RKO (cell line): ENCODE measurements at regions not wholly inside any gene's neighbourhood (a gene's known extent, or its start where the extent isn't known, plus 50 kb on each side); places are given as distances from the start of the nearest gene placed in this dataset.
"Not testable (repeated sequence)": the region's sequence is repeated elsewhere in the genome, so short reads cannot be mapped to it uniquely, and the experiment has no call there.

Source experiments
- DNase-seq: peaks from one replicate; pipeline ENCODE4 v3.0.0-alpha.2; 2016; ENCODE audit warnings: low spot score

DNA sequence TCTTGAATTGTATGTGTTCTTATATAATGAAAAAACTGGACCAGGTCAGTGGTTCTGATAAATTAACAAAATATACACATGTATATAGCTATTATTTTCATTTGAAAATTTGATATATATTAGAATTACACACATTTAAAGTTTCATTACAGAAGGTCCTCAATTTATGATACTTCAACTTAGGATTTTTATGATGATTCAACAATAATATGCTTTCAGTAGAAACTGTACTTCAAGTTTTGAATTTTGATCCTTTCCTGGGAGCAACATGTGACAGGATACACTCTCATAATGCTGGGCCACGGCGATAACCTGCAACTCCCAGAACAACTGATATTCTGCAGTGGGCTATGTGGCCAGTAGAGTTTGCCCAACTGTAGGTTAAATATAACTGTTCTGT lies 344.7 kb downstream of the TAF11L14 start:
- no peak for DNase-seq

GRCh38 chr5:17982626-17983025 lies 348.4 kb downstream of the TAF11L14 start:
- DNase-seq, result not testable (repeated sequence)

- no peak for DNase-seq
Measured at GRCh38 chr5:17989036-17989435, 354.8 kb downstream of the TAF11L14 start.

- DNase-seq, result no peak
Measured at GRCh38 chr5:17989567-17990563, 355.6 kb downstream of the TAF11L14 start.

GRCh38 chr5:17991775-17992174 lies 357.5 kb downstream of the TAF11L14 start:
- DNase-seq, result no peak

- no peak for DNase-seq
Measured at GRCh38 chr5:17992291-17992690, 358.0 kb downstream of the TAF11L14 start.

GRCh38 chr5:17995997-17996396 lies 361.7 kb downstream of the TAF11L14 start:
- no peak for DNase-seq

GRCh38 chr5:17999858-18000257 lies 365.6 kb downstream of the TAF11L14 start:
- DNase-seq, result no peak

- DNase-seq, result no peak
Measured at GRCh38 chr5:18000744-18001143, 366.5 kb downstream of the TAF11L14 start.

DNA sequence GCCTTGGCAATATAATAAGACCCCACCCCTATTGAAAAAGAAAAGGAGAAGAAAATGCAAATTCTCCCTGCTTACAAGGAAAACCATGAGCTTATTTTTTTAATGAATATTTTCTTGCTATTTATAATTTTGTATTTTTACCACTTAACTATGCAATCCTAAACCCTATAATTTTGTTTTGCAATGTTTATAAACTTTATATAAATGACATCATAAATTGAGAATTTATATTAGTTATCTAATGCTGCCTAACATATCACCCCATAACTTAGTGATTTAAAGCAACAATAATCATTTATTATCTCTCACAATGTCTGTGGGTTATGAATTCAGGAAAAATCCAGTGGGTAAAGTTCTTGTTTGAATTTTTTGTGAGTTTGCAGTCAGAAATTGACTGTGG lies 369.1 kb downstream of the TAF11L14 start:
- DNase-seq, result no peak

DNA sequence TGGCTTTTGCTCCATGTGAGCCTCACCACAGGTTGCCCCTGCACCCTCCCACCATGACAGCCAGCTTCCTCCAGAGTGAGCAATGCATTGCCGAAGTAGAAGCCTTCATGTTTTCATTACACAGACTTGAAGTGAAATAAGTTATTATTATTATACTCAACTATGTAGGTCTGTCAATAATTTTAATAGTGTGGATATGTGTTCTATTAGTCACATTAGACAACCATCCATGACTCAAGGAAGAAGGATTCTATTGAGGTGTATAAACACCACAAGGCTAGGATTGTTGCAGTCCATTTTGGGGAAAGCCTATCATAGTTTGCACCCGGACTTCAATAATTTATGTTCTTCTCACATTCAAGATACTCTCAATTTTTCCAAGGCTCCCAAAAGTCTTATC lies 369.5 kb downstream of the TAF11L14 start:
- DNase-seq, result no peak

DNA sequence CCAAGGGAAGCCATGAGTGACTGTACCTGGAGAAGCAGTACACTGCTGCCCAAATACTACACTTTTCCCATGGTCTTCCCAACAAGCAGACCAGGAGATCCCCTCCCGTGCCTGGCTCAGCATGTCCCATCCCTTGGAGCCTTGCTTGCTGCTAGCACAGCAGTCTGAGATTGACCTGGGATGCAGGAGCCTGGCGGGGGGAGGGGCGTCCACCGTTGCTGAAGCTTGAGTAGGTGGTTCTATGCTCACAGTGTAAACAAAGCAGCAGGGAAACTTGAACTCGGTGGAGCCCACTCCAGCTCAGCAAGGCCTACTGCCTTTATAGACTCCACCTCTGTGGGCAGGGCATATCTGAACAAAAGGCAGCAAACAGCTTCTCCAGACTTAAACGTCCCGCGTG lies 372.0 kb downstream of the TAF11L14 start:
- DNase-seq, result not testable (repeated sequence)

GRCh38 chr5:18008940-18009339 lies 374.7 kb downstream of the TAF11L14 start:
- DNase-seq, result no peak

DNA sequence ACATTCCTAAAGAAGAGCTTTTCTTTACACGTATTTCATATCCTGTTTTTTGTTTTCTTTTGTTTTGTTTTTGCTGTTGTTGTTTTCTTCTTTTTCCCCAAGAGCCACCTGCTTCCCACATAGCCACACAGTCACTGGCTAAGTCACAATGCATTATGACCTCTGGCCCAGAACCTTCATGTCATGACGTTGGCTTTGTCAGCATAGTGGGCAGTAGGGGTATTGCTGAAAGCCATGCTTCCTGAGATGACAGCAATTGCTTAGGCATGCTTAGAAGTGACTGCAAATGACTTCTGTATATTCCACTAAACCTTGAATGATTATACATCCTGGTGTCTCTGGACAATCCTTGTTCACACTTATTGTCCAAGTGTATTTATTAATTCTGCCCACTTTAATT lies 375.8 kb downstream of the TAF11L14 start:
- peak; percentile 48 for DNase-seq

GRCh38 chr5:18018472-18018871 lies 384.2 kb downstream of the TAF11L14 start:
- DNase-seq, result no peak

DNA sequence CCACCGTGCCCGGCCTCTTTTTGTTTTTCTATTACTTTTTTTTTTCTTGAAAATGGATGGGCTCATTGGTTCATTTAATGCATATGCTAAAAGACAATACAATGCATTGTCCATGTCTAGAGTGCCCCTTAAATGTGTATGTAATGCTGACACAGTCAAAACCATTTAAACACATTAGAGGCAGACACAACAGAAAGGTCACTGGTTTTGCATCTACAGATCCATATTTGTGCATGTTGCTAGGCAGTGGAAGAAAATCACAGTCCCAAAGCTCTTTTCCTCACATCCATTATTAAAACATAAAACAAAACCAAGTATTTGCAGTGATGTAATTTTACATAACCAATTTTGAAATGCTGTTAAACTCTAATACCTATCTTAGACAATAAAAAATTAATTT lies 389.0 kb downstream of the TAF11L14 start:
- DNase-seq, result no peak

- no peak for DNase-seq
Measured at GRCh38 chr5:18023986-18024385, 389.7 kb downstream of the TAF11L14 start.

- no peak for DNase-seq
Measured at GRCh38 chr5:18024542-18024941, 390.3 kb downstream of the TAF11L14 start.

GRCh38 chr5:18027241-18027867 lies 393.1 kb downstream of the TAF11L14 start:
- no peak for DNase-seq

GRCh38 chr5:18028036-18028435 lies 393.8 kb downstream of the TAF11L14 start:
- no peak for DNase-seq

DNA sequence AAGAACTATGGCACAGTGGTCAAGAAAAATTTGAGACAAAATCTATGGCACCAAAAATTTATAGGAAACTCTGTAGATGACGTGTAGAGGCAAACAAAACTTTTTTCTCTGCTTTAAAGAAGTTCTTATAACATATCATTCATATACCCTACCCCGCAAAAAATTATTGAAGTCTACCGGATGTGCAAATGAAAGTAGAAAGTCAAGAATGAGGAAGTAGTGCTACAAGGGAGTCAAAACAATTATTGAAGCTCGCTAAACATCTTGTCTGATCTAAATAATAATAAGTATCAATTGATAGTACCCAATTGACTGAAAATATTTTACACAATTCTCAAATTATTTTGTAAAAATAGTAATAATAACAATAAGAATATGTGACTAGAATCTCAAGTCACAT lies 398.5 kb downstream of the TAF11L14 start:
- no peak for DNase-seq

GRCh38 chr5:18036531-18036930 lies 402.3 kb downstream of the TAF11L14 start:
- DNase-seq, result no peak

GRCh38 chr5:18037718-18038117 lies 403.5 kb downstream of the TAF11L14 start:
- no peak for DNase-seq
